GM18909 (cell line): ENCODE measurements at regions not wholly inside any gene's neighbourhood (a gene's known extent, or its start where the extent isn't known, plus 50 kb on each side); places are given as distances from the start of the nearest gene placed in this dataset.

Source experiments
- ATAC-seq: cut with Tn5 transposase; IDR thresholded peaks from one replicate; pipeline ENCODE4 v1.9.1; 2021; ENCODE audit warnings: mild to moderate bottlenecking; ENCODE audit not compliant: unreplicated experiment, poor library complexity

DNA sequence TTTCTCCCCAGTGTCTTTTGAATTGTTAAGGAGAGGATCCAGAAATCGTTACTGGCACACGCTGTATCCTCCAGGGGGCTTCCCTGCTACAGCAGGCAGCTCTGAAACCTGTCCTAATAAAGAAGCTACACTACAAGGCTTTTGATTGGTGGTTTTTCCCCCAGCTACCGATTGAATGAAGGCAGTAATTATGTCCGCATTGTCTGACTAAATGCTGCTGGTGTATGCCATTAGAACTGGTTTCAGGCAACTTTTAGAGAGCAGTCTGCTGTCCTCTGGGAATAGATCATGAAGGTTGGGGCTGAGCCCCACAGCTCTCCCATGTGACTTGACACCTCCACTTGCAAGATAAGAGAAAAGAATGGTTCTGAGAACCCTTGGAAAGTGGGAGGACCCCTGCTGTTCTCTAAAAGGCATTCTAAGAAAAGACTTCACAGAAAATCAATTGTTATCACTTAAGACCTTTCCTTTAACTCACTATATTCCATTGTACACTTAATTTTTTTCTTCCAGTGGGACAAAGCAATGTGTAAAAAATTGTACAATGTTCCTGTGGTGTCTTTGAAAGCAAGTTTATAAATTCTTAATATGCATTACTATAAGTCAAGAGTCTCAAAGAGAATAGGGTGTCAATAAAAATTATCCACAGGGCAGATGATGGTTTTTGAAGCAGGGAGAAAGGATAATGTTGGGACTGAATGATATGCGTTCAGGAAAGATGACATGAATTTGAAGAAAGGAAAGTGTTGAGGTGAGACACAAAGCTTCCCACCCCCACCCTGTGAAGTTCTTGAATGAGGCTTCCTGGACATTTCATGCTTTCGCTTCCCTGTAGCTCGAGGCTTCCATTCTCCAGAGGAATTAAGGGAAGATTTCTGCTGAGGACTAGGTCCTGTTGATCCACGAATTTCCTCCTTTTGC lies 53.0 kb upstream of the DAZL start:
- ATAC-seq, result no peak

DNA sequence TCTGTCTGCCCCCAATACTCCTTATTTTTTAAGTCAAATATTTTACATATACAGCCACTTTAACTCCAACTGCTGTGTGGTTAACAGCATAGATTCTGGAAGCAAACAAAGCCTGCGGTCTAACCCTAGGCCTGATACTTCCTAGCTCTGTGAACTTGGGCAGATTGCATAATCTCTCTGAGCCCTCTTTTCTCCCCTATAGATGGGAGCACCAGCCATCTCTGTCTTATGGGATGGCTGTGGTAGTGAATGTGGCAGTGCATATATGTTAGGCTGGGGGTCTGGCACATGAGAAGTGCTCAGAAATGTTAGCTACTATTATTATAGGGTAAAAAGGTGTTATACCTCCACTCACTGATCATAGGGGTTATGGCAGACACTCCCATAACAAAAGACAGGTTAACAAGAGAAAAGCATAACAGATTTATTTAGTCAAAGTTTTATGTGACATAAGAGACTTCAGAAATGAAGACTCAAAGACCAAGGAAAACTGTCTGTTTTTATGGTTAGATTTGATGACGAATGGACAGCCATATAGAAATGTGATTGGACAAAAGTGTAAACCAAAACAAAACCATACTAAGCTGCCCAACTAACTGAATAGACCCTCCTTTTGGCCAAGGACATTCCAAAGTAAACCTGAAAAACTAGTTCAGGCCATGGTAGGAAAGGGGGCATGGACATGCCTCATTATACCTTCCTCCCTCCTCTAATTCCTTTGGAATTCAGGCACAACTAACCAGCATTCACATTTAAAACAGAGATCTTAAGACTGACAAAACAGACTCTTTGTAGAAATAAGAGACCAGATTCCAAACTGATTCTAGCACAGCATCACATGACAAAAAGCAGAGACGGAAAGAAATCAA lies 53.9 kb upstream of the DAZL start:
- no peak for ATAC-seq

DNA sequence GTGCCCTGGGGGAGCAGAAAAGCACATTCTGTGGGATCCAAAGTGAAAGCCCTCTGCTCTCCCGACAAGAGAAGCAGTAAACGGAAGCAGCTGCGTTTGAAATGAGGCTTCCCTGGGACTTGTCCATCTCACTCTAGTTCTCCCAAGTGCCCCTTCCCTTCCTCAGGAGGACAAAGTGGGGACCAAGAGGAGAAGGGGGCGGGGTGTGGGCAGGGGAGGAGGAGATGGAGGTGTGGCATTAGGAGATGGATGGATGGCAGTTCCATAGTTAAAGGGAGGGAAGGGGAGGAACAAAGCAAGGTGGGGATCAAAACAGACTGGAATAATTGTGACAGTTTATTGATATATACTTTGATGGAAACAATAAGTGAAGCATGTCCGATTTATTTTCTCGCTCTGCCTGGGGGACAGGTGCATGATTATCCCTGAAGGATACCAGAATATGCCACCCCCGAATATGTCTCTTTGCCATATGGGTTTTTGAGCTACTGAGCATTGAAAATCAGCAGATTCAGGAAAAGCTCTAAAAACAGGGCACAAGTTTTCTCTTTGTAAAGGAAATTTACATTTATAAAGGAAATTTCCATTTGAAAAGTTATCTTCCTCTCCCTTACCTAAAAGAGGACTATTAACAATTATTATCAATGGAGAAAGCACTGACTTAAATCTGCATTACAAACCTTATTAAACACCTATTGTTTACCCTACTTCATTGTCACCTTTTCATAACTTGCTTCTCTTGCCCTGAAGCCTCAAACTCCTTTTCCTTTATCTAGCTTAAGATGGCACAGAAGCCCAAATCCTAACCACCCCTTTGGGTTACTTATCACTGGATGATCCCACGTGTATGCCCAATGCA lies 58.9 kb upstream of the DAZL start:
- no peak for ATAC-seq

DNA sequence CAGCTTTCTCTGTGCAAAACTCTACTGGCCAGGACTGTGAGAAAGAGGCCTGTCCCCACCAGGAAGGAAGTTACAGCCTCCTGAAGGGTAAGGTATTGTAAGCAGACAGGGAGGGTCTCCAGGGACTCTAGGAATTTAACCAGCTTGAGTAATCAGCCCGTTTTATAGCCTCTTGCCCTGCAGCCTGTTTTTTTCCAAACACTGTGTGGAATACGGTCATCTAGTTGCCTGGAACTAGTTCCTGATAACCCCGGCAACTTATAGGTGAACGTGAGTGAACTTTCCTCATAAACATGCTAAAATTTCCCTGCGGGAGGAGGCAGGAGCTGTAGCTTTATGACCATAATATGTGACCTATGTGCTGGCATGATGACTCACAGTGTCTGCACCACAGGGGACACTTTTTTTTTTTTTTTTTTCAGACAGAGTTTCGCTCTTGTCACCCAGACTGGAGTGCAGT lies 60.1 kb upstream of the DAZL start:
- ATAC-seq, result no peak

DNA sequence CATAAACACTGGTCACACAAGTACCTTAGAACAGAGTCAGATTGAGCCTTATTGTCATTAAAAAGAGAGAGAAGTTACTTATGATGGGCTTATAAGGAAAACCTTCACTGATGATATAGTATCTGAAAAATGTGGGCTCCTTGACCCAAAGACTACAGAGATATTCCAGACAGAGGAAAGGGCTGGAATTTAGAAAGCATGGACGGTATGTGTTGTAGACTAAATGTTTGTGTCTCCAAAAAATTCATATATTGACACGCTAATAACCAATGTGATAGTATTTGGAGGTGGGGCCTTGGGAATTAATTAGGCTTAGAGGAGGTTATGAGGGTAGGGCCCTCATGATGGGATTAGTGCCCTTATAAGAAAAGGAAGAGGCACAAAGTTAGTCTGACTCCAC lies 61.0 kb upstream of the DAZL start:
- no peak for ATAC-seq

DNA sequence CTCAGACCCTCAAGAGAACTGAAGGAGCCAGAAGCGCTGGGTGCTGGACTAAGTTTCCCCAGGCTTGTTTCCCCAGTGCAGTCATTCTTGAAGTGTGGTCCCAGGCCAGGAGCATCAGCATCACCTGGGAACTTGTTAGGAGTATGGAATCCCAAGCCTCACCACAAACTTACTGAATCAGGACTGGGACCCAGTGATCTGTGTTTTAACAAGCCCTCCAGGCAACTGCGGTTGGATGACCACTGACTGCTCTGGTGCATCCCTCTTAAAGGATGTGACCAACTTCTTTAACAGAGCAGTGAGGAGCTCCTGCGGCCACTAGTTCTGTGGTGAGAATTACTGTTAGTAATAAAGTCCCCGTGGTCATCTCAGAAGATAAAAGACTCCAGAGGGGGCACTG lies 62.4 kb upstream of the DAZL start:
- ATAC-seq, result no peak

DNA sequence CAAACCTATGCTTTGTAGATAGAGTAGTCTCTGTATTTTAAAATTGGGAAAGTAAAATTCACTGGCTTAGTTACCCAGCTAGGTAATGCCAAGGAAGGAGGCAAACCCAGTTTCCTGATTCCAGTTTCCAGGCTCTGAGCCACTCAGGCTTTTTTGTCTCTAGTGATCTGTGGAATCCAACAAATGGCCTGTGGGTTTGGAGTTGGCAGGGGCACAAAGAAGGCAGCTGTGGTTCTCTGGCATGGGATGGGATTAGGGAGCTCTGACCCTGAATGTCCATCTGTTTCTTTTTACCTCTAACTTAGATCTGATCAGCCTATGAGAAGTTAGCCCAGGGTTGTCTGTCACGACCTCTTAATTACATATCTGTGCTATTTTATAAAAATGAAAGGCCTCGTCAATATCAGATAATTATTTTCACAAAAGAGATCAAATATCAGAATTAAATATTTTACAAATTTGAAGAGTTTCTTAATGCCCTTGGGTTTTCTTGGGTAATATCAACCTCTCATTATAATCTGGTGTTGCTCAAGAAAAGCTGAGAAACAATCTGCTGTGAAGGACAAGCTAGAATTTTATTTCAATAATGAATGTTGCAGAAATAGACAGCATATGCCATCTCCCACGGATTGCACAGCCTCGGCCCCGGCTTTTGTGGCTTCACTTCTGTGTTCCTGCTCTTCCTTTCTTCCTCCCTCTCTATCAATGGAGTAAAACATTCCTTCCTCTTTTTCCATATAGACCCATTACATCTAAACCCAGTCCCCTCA lies 63.7 kb upstream of the DAZL start:
- no peak for ATAC-seq

DNA sequence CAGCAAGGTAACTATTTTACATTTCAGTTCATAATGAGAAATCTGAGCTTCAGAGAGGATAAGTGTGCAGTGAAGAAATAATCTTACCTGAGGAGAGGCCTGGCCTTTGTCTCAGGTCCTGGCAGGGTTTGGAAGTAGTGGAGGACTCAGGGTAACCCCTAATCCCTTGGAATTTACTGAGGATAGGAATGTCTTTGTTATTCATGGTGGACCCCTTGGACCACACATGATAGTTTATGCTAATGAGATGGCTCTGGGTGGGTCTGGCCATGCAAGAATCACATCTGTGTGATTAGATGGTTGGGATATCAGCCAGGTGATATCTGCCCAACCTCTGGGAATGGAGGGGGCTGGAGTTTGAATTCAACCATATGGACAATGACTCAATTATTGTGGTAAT lies 65.0 kb upstream of the DAZL start:
- ATAC-seq, result no peak

DNA sequence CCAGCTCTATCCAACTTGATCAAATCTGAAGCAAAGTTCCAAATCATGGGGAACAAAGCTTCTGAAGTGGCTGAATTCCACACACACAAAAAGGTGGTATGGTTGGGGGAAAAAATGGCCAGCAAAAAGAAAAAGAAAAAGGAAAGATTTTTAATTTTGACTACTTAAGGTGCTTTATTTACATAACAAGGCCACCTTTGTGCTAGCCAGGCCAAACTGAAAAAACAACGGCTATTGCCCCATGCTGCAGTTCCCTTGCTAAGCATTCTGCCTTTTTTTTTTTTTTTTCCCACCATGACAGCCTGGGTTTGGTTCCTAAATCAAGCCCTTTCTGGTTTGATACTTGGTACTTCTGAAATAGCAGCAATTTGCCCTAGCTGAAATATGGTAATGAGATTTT lies 66.5 kb upstream of the DAZL start:
- ATAC-seq, result no peak

DNA sequence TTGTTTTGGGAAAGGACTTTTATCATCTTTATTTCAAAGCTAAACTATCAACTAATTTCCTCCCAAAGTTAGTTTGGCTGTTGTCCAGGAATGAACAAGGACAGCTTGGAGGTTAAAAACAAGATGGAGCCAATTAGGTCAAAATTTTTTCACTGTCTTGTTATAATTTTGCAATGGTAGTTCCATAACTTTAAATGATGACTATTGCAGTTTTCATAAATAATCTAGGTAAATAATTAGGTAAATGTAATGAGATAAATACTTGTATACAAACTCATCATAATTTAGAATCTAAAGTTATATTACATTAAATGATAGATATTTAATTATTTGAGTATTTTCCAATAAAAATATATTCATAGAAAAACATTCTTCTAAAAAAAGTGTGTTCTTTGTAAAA lies 68.3 kb upstream of the DAZL start:
- no peak for ATAC-seq

DNA sequence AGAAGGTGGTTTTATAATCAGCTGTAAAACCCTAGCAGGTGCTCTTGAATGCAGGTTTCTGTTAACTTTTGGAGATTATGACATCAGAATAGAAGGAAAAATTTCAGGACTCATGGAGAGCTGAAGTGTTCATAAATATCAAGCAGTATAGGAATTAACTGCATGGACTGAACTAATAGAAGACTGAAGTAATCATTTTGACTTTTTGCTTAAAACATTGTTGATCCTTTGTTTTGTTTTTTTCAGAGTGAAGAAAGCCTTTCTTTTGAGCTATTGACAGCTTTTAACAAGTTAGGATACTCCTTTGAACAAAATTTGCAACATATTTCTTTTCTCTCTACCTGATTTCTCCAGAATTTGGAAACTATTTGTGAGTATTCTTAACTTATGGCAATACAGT lies 70.6 kb upstream of the DAZL start:
- ATAC-seq, result no peak

DNA sequence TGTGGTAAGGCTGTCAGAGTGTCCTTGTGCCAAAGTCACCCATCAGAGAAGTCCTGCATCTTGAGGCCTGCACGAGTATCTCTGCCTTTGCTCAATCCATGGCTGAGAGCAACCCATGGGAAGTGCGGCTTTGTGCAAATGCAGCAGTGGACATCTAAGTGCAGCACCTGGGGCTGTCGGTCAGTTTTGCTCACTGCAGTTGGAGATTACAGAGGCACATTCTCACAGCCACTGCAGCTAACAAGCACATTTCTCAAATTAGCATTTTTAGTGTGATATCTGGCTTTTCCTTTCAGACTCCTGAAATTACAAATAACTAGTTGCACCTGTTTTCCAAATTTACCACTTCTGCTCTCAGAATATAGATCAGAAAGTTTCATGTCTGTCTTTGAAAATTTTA lies 81.5 kb upstream of the DAZL start:
- no peak for ATAC-seq

DNA sequence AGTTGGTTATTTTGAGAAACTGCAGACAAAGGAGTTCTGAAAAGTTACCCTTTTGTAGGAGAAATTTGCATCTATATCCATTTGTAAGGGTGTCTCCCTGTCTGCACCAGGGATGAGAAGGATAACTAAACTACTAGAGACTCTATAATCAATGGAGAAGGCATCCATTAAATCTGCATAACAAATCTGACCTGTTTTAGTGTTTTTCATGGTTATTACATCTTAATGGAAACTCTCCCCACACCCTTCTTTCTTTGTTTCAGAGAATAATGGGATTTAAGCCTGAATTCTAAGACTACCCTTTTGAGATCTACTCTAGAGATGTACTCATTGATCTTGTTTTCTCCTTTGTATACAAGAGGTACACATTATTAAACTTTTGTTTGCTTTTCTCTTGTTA lies 82.0 kb upstream of the DAZL start:
- ATAC-seq, result no peak

DNA sequence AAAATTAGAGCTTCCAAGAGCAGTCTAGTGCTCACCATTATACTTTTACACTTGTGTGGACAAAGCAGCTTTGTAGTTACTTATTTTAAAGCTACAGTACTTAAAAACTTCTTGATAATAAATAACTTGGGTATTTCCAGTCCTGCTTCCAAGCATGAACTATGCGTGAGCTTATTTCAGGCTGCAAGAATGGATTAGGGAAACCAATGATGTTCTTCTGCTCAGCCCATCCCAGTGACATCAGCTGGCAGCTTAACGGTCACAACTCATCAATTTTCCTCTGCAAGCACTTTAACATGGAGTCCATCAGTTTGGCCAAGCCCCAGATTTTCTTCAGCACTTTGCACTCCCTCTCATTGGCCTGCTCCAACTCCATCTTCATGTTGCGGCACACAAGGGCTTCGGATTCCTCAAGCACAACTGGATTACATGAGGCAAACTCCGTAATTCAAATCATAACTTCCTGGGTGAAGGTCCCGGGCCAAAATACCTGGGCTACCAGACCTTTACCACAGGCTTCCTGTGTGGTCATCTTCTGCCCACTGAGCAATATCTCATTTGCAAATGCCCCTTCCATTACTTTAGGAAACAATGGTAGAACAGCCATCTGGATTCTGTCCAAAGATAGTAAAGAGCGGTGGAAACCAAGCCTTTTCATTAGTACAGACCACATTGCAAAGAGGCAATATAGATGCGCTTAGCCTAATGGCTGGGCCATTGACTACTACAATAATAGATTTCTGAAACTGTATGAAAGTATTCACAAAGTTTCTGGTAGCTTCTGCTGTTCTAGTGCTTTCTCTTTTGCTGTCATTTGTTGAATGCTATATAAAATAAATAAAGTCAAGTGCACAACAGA lies 87.5 kb upstream of the DAZL start:
- no peak for ATAC-seq

DNA sequence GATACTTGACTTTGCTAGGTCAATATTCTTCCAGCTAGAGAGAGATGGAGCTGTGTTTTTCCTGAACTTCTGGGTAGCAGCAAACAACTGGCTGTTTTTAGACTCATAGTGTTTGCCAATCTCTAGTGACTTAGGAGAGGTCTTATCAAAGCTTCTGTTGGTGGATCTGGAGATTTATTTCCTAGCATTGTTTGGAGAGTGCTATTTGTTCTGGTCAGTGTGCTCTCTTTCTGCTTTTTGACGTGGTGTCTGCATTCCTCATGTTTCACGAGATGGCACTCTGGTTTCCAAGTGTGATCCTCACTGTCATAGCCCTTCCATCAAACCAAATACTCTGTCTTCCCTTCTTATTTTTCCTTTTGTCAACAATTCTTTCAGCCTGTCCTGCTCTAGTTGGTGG lies 88.6 kb upstream of the DAZL start:
- no peak for ATAC-seq

DNA sequence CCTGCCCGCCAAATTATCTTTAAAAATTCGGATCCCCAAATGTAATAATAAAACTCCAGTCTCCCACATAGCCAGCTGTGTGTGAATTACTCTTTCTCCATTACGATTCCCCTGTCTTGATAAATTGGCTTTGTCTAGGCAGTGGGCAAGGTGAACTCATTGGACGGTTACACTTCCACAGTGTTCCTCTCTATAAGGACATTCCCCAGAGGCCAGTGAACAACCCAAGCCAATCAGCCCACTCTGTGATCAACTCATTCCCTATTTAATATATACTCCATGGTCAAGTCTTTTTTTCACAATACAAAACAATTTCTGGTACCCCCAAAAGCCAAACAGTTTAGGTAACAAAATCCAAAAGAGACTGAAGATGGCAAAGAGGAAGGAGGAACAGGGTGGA lies 90.5 kb upstream of the DAZL start:
- no peak for ATAC-seq

DNA sequence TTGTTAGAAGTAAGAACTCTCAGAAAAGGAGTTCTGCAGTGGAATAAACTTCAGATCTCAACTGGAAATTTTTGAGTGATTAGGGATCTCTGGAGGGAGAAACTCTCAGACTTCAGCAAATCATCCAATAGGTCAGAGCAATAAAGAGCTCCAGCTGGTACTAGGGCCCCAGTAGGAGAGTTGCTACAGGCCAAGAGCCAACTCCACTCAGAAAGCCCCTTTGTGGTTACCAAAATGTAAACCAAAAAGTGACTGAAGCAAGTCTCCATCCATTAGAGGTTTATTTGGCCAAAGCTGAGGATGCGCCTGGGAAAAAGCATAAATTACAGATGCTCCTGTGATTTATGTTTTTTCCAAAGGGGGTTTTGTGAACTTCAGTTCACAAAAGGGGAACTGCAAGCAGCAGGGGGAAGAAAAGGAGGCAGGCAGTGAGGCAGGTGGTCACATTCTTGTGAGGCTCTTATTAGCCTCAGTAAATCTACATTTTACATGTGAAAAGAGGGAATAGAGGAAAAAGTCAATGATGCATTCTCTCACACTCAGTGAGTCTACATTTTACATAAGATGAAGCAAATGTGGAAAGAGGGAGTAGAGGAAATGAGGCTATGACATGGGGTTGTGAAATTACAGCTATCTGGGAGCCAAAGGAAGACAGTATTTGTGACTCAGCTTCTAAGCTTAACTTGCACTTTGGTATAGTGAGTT lies 92.4 kb upstream of the DAZL start:
- ATAC-seq, result no peak

DNA sequence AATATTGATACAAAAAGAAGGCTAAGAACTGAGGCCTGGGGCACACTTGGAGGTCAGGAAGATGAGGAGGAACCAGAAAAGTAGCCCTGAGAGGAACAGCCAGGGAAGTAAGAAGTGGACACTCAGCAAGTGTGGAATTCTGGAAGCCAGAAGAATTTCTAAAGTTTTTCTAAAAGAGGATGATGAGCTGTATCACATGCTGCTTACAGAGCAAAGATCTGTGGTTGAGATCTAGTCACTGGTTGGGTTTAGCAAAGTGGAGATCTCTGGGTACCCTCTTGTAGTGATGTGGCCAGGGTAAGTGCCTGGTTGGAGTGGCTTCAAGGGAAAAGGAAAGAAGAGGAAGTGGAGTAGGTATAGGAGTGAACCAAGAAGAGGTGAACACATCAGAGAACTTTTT lies 95.4 kb upstream of the DAZL start:
- no peak for ATAC-seq
